K562 (cell line): ENCODE measurements at regions not wholly inside any gene's neighbourhood (a gene's known extent, or its start where the extent isn't known, plus 50 kb on each side); places are given as distances from the start of the nearest gene placed in this dataset.

Experiments used
- ATAC-seq: fragments of 200-7000 bp; cut with Tn5 transposase; 3 replicates; pipeline ENCODE4 v1.9.1; 2020; ENCODE audit warnings: moderate library complexity
- BruUV-seq: library from RNA; stranded (reverse); fragments of 400-500 nt; replicated peaks from 2 replicates; lab custom pipeline; 2021; lab: Mats Ljungman, UMichigan
- CTCF ChIA-PET: fragments of 300-600 bp; formaldehyde crosslinking; extraction: SDS; loops from one replicate; lab custom pipeline; 2021; ENCODE audit warnings: low intra/inter-chr PET ratio; lab: Yijun Ruan, JAX
- POLR2A ChIA-PET: fragments of 300-600, 350-650 bp; sonication (Branson Sonifier 250); formaldehyde crosslinking; extraction: SDS; loops from one replicate; lab custom pipeline; 2021; ENCODE audit warnings: antibody characterized with exemption, inconsistent platforms; lab: Yijun Ruan, JAX
- DNase-seq, 4 experiments: peaks; one replicate each; pipeline versions ENCODE4 v3.0.0 to v3.0.0-alpha.2; 2011 to 2018; ENCODE audit warnings: low spot score in 3 of 4, mixed read lengths in 3 of 4; ENCODE audit errors: extremely low read depth in 1 of 4
- FAIRE-seq: peaks from 2 replicates; lab custom pipeline; 2011; peaks lifted over from hg19 to GRCh38; lab: Jason Lieb, UNC
- H2AFZ ChIP-seq: 2 replicates; pipeline ENCODE4 v1.6.0; 2011; ENCODE audit warnings: low read depth, low read length, control low read depth, inconsistent platforms
- H3K27ac ChIP-seq: fragments of 200-600 bp; 3 replicates; pipeline ENCODE4 v1.8.0; 2011; ENCODE audit warnings: low read depth, mild to moderate bottlenecking, control low read depth, inconsistent platforms, low read length, moderate library complexity, mixed read lengths; ENCODE audit errors: extremely low read depth
- H3K27me3 ChIP-seq, 2 experiments: fragments of 300-600 bp in 1 of 2; 2 replicates in 1 of 2; 3 replicates in 1 of 2; pipeline versions ENCODE4 v1.6.0 to v1.8.0; 2011; ENCODE audit warnings: inconsistent platforms in 2 of 2, low read length in 2 of 2, mild to moderate bottlenecking in 1 of 2, mixed read lengths in 1 of 2, moderate library complexity in 1 of 2; ENCODE audit not compliant: control insufficient read depth in 2 of 2, insufficient read depth in 2 of 2
- H3K36me3 ChIP-seq: fragments of 300-600 bp; 3 replicates; pipeline ENCODE4 v1.8.0; 2011; ENCODE audit warnings: mild to moderate bottlenecking, low read length, inconsistent platforms; ENCODE audit not compliant: control insufficient read depth, insufficient read depth
- H3K4me1 ChIP-seq, 2 experiments: fragments of 200-600 bp in 1 of 2; replicated peaks in 1 of 2; 2 replicates in 1 of 2; 3 replicates in 1 of 2; pipeline versions ENCODE4 v1.5.1 to v1.8.0; 2011; ENCODE audit warnings: inconsistent platforms in 2 of 2, low read length in 2 of 2, mild to moderate bottlenecking in 1 of 2, mixed read lengths in 1 of 2, moderate library complexity in 1 of 2; ENCODE audit not compliant: control insufficient read depth in 2 of 2, insufficient read depth in 2 of 2
- H3K4me2 ChIP-seq: 2 replicates; pipeline ENCODE4 v1.6.1; 2011; ENCODE audit warnings: low read length, control low read depth, inconsistent platforms, mixed read lengths; ENCODE audit not compliant: insufficient read depth
- H3K4me3 ChIP-seq: fragments of 200-600 bp; sonication (generic), shearing (Covaris generic); 2 replicates; pipeline ENCODE4 v1.5.1; 2016; ENCODE audit warnings: control low read depth, inconsistent platforms
- H3K79me2 ChIP-seq: fragments of 200-600 bp; 3 replicates; pipeline ENCODE4 v1.8.0; 2011; ENCODE audit warnings: low read length, inconsistent platforms; ENCODE audit not compliant: control insufficient read depth, insufficient read depth
- H3K9ac ChIP-seq, 2 experiments: 2 replicates each; pipeline versions ENCODE4 v1.6.0 to v1.6.1; 2011; ENCODE audit warnings: low read depth in 2 of 2, low read length in 2 of 2, control low read depth in 1 of 2, inconsistent platforms in 1 of 2, mild to moderate bottlenecking in 1 of 2, mixed read lengths in 1 of 2; ENCODE audit not compliant: insufficient read depth in 1 of 2
- H3K9me1 ChIP-seq: one replicate; pipeline ENCODE4 v1.6.0; 2011; ENCODE audit warnings: inconsistent platforms, mild to moderate bottlenecking, low read length, moderate library complexity; ENCODE audit not compliant: control insufficient read depth, insufficient read depth
- H3K9me3 ChIP-seq: replicated peaks from 2 replicates; pipeline ENCODE4 v1.5.1; 2011; ENCODE audit warnings: low read depth, low read length, inconsistent platforms; ENCODE audit not compliant: control insufficient read depth, insufficient read depth
- H4K20me1 ChIP-seq: replicated peaks from 2 replicates; pipeline ENCODE4 v1.6.1; 2011; ENCODE audit warnings: low read length, inconsistent platforms, mixed read lengths; ENCODE audit not compliant: control insufficient read depth, insufficient read depth
- BRD4 ChIP-seq: fragments of 200-600 bp; sonication (generic); IDR thresholded peaks from 2 replicates; pipeline ENCODE4 v1.6.1; 2017; ENCODE audit warnings: inconsistent platforms
- CBX5 ChIP-seq: IDR thresholded peaks from 2 replicates; pipeline ENCODE4 v1.6.1; 2014; ENCODE audit warnings: low read depth, borderline replicate concordance
- ETS2 ChIP-seq: IDR thresholded peaks from 2 replicates; pipeline ENCODE4 v1.6.1; 2016; ENCODE audit warnings: borderline replicate concordance, missing genetic modification characterization, mild to moderate bottlenecking, moderate library complexity, missing compliant biosample characterization; ENCODE audit not compliant: poor library complexity, severe bottlenecking
- HLTF ChIP-seq: fragments of 450-650 bp; IDR thresholded peaks from 2 replicates; pipeline ENCODE4 v1.6.1; 2016
- MYNN ChIP-seq, 2 experiments: sonication (generic); formaldehyde crosslinking in 1 of 2; IDR thresholded peaks; 2 replicates each; pipeline versions ENCODE4 v1.5.0 to v1.6.1; 2016 to 2020; ENCODE audit warnings: antibody characterized with exemption in 1 of 2, missing genetic modification reagents in 1 of 2
- RBM34 ChIP-seq: fragments of 200-400 bp; formaldehyde crosslinking; IDR thresholded peaks from 2 replicates; pipeline ENCODE4 v1.6.1; 2018; ENCODE audit warnings: low read length, borderline replicate concordance; ENCODE audit not compliant: insufficient read depth
- TCF7 ChIP-seq: sonication (generic); IDR thresholded peaks from 2 replicates; pipeline ENCODE4 v1.6.1; 2016; ENCODE audit warnings: antibody characterized with exemption, borderline replicate concordance
- U2AF2 ChIP-seq: fragments of 200-400 bp; formaldehyde crosslinking; optimal IDR thresholded peaks from 2 replicates; pipeline ENCODE3; 2017; ENCODE audit warnings: low read depth, mild to moderate bottlenecking, low read length
- ZNF644 ChIP-seq: fragments of 200-800 bp; sonication (Bioruptor generic); IDR thresholded peaks from 2 replicates; pipeline ENCODE4 v1.6.1; 2016; ENCODE audit warnings: low read depth, missing genetic modification characterization, missing compliant biosample characterization
- WGBS: fragments of 100-300 bp; shearing (Covaris generic); methylation state at CpG from one replicate; pipeline ENCODE4 v1.1.6; 2016; ENCODE audit warnings: low coverage, mixed read lengths; ENCODE audit not compliant: insufficient coverage; ENCODE audit errors: missing lambda C conversion rate; 5-methylcytosine and 5-hydroxymethylcytosine counted together
- in situ Hi-C: fragments of 300-500 bp; cut with MboI; formaldehyde crosslinking; loops from 4 replicates; pipeline ENCODE4 v1.15.0; 2018; ENCODE audit warnings: inconsistent platforms, mixed read lengths
- intact Hi-C: fragments of 100-400 bp; cut with micrococcal nuclease; formaldehyde crosslinking; loops from 2 replicates; pipeline ENCODE4 v1.14.2; 2022
- TF ChIP-seq, protein P1 (sequence below): fragments of 450-650 bp; formaldehyde crosslinking; IDR thresholded peaks from 2 replicates; pipeline ENCODE4 v1.4.0; 2020; ENCODE audit warnings: mild to moderate bottlenecking
- TF ChIP-seq, protein P2 (sequence below): fragments of 150-350 bp; conservative IDR thresholded peaks from 2 replicates; pipeline ENCODE4 v1.6.1; 2014; ENCODE audit warnings: low read length

- TF ChIP-seq, protein P1, sequence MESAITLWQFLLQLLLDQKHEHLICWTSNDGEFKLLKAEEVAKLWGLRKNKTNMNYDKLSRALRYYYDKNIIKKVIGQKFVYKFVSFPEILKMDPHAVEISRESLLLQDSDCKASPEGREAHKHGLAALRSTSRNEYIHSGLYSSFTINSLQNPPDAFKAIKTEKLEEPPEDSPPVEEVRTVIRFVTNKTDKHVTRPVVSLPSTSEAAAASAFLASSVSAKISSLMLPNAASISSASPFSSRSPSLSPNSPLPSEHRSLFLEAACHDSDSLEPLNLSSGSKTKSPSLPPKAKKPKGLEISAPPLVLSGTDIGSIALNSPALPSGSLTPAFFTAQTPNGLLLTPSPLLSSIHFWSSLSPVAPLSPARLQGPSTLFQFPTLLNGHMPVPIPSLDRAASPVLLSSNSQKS (CRISPR knock-in tag) = no peak
- TF ChIP-seq MYNN (IDR thresholded peaks at IDR 0.05) = no peak
- TF ChIP-seq MYNN (CRISPR knock-in tag; IDR thresholded peaks at IDR 0.05) = no peak
Observed at GRCh38 chr3:17980863-17981262, 238.4 kb upstream of the TBC1D5 start (continued).

GRCh38 chr3:17979911-17980310 is 237.5 kb upstream of the TBC1D5 start:
- H3K4me2 ChIP-seq = no peak overlapping the region
- BruUV-seq = no TSS peak
- intact Hi-C loops (loop anchor here (10.0 kb wide), 1 partner anchor 545 kb away; no protein-coding TSS in a partner anchor), in situ Hi-C loops (no loop called here)
- no peaks in the 10 kb centered on the region for H3K4me1 ChIP-seq
- FAIRE-seq = no peak
- H3K27ac ChIP-seq = no peak overlapping the region
- CTCF ChIA-PET = interaction anchor here (1.0 kb wide), 1 partner anchor 673 kb away, joined by 3 read pairs; no protein-coding TSS in a partner anchor
- no peaks in the 10 kb centered on the region for H3K36me3 ChIP-seq
- no peaks in the 10 kb centered on the region for H3K9me1 ChIP-seq
- H4K20me1 ChIP-seq = 0 out of 2 replicates have a peak, but pooled peaks cover 3% of the 10 kb centered on the region
- no peak overlapping the region for H3K9ac ChIP-seq
- peaks cover 0 to 3% of the 10 kb centered on the region in 2 experiments; a peak in 2 of 5 replicates for H3K27me3 ChIP-seq
- 0% methylated on average over 3 of the region's 3 CpGs for WGBS
- no peaks in the 10 kb centered on the region for H3K79me2 ChIP-seq
- H2AFZ ChIP-seq = no peak overlapping the region
- POLR2A ChIA-PET = no interaction called here
- no peak for DNase-seq
- H3K4me3 ChIP-seq = no peak overlapping the region
- H3K9me3 ChIP-seq = no peaks in the 10 kb centered on the region
- ATAC-seq = no peak
- TF ChIP-seq RBM34 (no peak), CBX5 (no peak), HLTF (no peak), U2AF2 (no peak), BRD4 (no peak), ZNF644 (tag) (no peak), TCF7 (no peak), ETS2 (tag) (no peak)
- TF ChIP-seq, protein P2, sequence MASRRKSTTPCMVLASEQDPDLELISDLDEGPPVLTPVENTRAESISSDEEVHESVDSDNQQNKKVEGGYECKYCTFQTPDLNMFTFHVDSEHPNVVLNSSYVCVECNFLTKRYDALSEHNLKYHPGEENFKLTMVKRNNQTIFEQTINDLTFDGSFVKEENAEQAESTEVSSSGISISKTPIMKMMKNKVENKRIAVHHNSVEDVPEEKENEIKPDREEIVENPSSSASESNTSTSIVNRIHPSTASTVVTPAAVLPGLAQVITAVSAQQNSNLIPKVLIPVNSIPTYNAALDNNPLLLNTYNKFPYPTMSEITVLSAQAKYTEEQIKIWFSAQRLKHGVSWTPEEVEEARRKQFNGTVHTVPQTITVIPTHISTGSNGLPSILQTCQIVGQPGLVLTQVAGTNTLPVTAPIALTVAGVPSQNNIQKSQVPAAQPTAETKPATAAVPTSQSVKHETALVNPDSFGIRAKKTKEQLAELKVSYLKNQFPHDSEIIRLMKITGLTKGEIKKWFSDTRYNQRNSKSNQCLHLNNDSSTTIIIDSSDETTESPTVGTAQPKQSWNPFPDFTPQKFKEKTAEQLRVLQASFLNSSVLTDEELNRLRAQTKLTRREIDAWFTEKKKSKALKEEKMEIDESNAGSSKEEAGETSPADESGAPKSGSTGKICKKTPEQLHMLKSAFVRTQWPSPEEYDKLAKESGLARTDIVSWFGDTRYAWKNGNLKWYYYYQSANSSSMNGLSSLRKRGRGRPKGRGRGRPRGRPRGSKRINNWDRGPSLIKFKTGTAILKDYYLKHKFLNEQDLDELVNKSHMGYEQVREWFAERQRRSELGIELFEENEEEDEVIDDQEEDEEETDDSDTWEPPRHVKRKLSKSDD = no peak
